ENCODE measurements at regions not wholly inside any gene's neighbourhood (a gene's known extent, or its start where the extent isn't known, plus 50 kb on each side); places are given as distances from the start of the nearest gene placed in this dataset.
"Not testable (repeated sequence)": the region's sequence is repeated elsewhere in the genome, so short reads cannot be mapped to it uniquely, and the experiment has no call there.

- DNase-seq (ENCODE audit: low read depth in 4 of 4, low spot score in 3 of 4) = not testable (repeated sequence)
These were observed 216.3 kb upstream of the CCL2 start for GRCh38 chr17:34038786-34039185.

DNA sequence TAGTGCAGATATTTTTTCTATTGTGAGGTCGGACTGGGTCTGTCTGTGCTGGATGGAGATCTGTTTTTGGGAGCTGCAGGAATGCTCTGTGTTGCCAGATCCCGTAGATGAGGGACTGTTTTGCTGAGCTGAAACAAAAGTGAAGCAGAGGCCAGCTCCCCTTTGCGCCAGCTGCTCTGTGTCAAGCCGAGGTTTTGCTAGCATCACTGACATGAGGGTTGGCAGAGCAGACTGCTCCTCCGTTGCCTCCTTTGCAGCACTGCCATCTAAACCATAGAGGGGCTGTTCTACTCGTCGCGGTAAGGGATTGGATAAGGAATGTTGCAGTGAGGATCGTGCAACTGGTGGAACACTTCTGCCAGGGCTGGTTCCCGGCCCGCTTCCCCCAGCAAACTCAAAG is 215.9 kb upstream of the CCL2 start:
- DNase-seq (ENCODE audit: low read depth in 4 of 4, low spot score in 3 of 4) = not testable (repeated sequence)

- not testable (repeated sequence) for DNase-seq (ENCODE audit: low read depth in 4 of 4, low spot score in 3 of 4)
These were observed 215.1 kb upstream of the CCL2 start for GRCh38 chr17:34039759-34040555.

- no peak for DNase-seq (ENCODE audit: low read depth in 4 of 4, low spot score in 3 of 4)
These were observed 209.1 kb upstream of the CCL2 start for GRCh38 chr17:34045990-34046389.

GRCh38 chr17:34051046-34051445 is 204.0 kb upstream of the CCL2 start:
- DNase-seq (ENCODE audit: low read depth in 4 of 4, low spot score in 3 of 4) = no peak

DNA sequence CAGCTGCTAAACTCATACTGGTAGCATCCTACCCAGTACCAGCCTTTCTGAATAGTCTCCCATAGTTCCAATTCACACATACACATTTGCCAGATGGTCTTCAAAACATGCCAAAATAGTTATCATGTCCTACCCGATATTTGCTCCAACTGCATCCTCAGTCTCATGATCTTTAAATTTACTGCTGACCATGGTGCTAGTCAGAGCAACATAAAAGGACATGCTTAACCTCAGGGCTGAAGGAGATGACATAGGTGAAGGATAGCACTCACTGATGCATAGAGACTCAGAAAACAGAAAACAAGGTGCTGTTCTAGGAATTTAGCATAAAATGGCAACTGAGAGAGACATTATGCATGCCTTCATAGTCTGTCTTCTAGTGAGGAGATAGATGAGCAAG is 200.6 kb upstream of the CCL2 start:
- no peak for DNase-seq (ENCODE audit: low read depth in 4 of 4, low spot score in 3 of 4)

DNA sequence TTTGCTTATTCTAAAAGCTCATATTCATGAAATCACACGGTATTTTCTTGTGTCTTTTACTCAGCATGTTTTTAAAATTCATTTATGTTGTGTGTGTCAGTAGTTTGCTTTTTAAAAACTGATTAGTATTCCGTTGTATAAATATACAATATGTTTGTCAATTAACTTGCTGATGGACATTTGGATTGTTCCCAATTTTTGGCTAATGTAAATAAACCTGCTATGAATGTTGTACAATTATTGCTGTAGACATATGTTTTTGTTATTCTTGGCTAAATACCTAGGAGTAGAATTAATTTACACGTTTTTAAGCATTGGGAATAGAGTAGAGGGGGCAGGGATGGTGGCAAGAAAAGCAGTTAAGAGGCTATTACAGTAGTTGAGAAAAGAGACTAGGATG is 199.5 kb upstream of the CCL2 start:
- DNase-seq (ENCODE audit: low read depth in 4 of 4, low spot score in 3 of 4) = no peak

GRCh38 chr17:34059423-34060220 is 195.5 kb upstream of the CCL2 start:
- DNase-seq (ENCODE audit: low read depth in 4 of 4, low spot score in 3 of 4) = no peak

DNA sequence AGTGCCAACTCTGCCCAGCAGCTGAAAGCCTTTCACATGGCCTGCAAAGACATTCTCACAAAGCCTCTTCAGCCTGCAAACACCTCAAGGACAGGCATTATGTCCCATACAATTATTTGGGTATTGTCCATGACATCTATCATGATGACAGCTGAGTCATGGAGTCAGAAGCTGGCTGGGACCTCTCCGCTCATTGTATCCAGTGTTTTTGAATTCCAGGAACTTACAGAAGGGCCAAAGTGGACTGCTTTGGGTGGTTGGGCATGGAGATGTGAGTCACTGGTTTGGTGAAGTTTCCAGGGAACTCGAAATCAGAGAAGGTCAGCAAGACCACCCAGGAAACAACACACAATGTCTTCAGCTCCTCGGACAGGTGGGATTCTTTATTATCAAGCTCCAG is 188.6 kb upstream of the CCL2 start:
- no peak for DNase-seq (ENCODE audit: low read depth in 4 of 4, low spot score in 3 of 4)

- DNase-seq (ENCODE audit: low read depth in 4 of 4, low spot score in 3 of 4) = no peak
These were observed 188.1 kb upstream of the CCL2 start for GRCh38 chr17:34067011-34067410.

- DNase-seq (ENCODE audit: low read depth in 4 of 4, low spot score in 3 of 4) = no peak
These were observed 186.5 kb upstream of the CCL2 start for GRCh38 chr17:34068571-34068970.

GRCh38 chr17:34070712-34071111 is 184.4 kb upstream of the CCL2 start:
- DNase-seq (ENCODE audit: low read depth in 4 of 4, low spot score in 3 of 4) = no peak

DNA sequence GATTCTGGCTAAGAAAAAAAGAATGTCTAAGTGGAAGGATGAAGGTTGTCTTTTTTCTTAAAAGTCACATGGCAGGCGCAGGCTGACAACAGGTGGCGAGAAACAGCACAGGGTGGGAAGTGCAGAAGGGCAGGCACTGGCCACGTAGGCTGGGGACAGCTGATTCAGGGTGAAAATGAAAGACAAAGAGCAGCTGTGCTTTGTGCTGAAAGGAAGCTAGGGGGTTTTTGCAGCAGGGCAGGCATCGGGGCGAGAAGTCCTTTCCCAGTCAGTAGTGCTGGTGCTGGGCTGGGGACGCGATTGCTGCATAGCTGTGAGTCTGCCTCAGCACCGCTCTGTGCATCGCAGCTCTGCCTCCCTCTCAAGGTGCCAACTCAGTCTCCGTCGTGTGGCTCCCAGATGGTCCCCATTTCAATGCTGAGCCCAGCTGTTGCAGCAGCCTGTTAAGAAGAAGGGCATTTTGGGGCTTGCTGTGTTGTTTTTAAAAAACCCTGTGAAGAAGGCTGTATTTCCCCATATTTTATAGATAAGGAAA is 183.1 kb upstream of the CCL2 start:
- no peak for DNase-seq (ENCODE audit: low read depth in 4 of 4, low spot score in 3 of 4)

DNA sequence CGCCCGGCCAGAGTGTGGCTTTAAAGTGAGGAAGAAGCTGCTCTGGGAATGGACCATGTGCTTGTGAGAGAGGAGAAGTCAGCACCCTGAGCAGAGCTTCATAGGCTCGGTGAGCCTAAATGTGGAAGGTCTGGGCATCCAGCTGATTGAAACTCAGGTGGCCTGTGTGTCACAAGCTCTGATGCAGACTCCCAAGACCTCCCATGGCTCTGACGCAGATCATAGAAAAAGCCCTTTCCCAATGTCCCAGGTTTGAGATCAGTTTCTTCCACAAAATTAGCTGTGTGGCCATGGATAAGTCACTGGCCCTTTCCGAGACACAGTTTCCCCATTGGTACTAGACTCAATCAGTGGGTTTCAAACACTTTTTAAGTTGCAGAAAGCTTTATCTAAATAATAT is 180.0 kb upstream of the CCL2 start:
- no peak for DNase-seq (ENCODE audit: low read depth in 4 of 4, low spot score in 3 of 4)

DNA sequence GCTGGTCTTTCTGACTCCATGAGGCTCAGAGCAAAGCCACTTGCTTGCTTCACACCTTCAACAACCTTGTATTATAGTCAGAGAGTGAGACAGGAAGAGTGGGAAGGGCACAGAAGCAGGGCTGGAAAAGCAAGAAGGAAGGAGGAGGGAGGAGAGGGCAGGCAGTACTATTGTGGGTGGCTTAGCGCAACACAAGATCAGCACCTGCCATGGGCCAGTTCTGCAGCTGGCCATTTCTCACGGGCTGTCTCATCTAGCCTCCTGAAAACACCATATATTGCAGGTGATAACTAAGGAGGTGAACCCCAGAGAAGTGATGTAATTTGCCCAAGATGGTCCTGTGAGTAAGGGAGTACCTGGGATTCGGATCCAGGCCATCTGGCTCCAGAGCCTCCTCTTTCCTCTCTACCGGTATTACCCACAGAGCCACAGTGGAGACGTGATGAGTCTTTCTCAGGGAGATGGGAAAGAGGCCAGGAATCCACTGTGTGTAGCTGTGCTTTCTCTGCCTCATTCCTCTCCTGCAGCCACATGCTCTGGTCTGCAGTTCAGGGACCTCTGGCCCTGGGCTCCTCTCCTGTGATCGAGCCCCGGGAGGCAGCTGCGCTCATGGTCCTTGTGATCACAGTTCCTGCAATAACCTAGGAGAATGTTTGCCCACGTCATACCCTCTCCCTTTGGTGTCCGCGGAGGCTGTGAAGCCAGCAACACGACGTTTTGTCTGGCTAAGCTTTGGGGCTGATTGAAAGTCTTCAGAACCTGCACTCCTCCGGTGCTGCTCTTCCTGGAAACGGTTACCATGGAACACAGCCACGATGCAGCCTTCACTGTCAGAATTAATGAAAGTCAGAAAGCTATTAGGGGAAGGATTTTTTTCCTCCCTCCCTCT is 178.1 kb upstream of the CCL2 start:
- DNase-seq (ENCODE audit: low read depth in 4 of 4, low spot score in 3 of 4) = no peak

DNA sequence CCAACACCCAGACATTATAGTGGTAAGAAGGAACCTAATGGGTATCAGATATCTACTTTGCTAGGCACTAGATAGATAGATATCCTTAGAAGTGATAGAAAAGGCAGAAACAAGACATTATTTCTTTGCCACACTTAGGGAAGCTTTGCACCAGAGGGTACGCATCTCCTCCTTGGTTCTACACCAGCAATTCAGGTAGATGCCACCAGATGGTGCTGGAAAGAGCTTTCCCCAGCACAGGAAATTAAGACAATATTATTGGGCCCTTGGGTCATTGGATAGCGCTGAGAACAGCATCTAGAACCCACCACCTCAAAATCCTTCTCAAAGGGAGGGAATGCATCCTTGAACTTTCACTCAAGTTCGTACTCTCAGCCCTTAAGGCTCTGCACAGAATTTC is 173.8 kb upstream of the CCL2 start:
- no peak for DNase-seq (ENCODE audit: low read depth in 4 of 4, low spot score in 3 of 4)

DNA sequence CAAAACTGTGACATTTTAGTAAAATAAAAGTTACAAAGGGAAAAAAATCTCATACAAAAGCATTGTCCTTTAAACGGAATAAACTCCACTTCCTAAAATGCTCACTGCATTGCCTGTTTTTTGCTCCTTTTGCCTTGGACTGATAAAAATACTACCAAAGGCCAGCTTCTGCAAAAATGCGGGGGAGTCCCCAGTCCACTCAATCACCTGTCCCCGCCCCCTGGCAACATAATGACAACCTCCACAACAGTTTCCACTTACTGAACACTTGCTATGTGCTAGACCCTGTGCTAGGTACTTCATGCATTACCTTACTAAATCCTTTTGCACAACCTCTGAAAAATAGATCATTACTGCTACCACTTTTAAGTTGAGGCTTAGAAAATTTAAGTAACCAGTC is 172.7 kb upstream of the CCL2 start:
- no peak for DNase-seq (ENCODE audit: low read depth in 4 of 4, low spot score in 3 of 4)

- DNase-seq (ENCODE audit: low read depth in 4 of 4, low spot score in 3 of 4) = not testable (repeated sequence)
These were observed 166.0 kb upstream of the CCL2 start for GRCh38 chr17:34089042-34089441.

GRCh38 chr17:34090593-34090992 is 164.5 kb upstream of the CCL2 start:
- DNase-seq (ENCODE audit: low read depth in 4 of 4, low spot score in 3 of 4) = no peak

GRCh38 chr17:34091975-34092374 is 163.1 kb upstream of the CCL2 start:
- DNase-seq (ENCODE audit: low read depth in 4 of 4, low spot score in 3 of 4) = no peak

GRCh38 chr17:34095106-34095505 is 160.0 kb upstream of the CCL2 start:
- DNase-seq (ENCODE audit: low read depth in 4 of 4, low spot score in 3 of 4) = no peak
